HCT116 (cell line): ENCODE measurements at regions not wholly inside any gene's neighbourhood (a gene's known extent, or its start where the extent isn't known, plus 50 kb on each side); places are given as distances from the start of the nearest gene placed in this dataset.

ENCODE experiments used
- ATAC-seq: fragments of 200-7000 bp; cut with Tn5 transposase; 2 replicates; pipeline ENCODE4 v1.9.1; 2020; ENCODE audit warnings: mild to moderate bottlenecking, moderate library complexity
- BruUV-seq: library from RNA; stranded (reverse); fragments of 400-500 nt; replicated peaks from 2 replicates; lab custom pipeline; 2021; lab: Mats Ljungman, UMichigan
- CTCF ChIA-PET: fragments of 300-600 bp; sonication (Branson Sonifier 250); formaldehyde crosslinking; loops from one replicate; lab custom pipeline; 2021; ENCODE audit warnings: antibody characterized with exemption; lab: Charles Lee
- POLR2A ChIA-PET: fragments of 300-600, 350-600 bp; sonication (Branson Sonifier 250); formaldehyde crosslinking; loops from one replicate; lab custom pipeline; 2021; ENCODE audit warnings: antibody characterized with exemption; lab: Charles Lee
- RAD21 ChIA-PET, 2 experiments: fragments of 300-600 bp; sonication (Branson Sonifier 250); formaldehyde crosslinking; loops; one replicate each; lab custom pipeline; 2023; ENCODE audit warnings: low total read pairs in 2 of 2; ENCODE audit not compliant: uncharacterized antibody in 2 of 2, unreplicated experiment in 2 of 2, low non-redundant PET in 1 of 2; lab: Charles Lee
- DNase-seq: peaks from one replicate; pipeline ENCODE4 v3.0.0-alpha.2; 2010; ENCODE audit warnings: low read depth, low spot score
- H2AFZ ChIP-seq: fragments of 200-600 bp; shearing (Covaris generic), sonication (generic); 2 replicates; pipeline ENCODE4 v1.6.1; 2017; ENCODE audit warnings: low read depth, mixed run types, mixed read lengths, antibody characterized with exemption, low read length; ENCODE audit not compliant: poor library complexity, severe bottlenecking
- H3K27ac ChIP-seq: 2 replicates; pipeline ENCODE4 v1.5.1; 2012; ENCODE audit warnings: low read depth, low read length
- H3K27me3 ChIP-seq: fragments of 200-600 bp; sonication (generic); 2 replicates; pipeline ENCODE4 v1.6.1; 2016; ENCODE audit warnings: mixed run types, low read length, mixed read lengths; ENCODE audit not compliant: insufficient read depth
- H3K36me3 ChIP-seq, 2 experiments: fragments of 200-500 bp in 1 of 2; fragments of 200-600 bp in 1 of 2; sonication (Bioruptor generic) in 1 of 2; sonication (generic) in 1 of 2; 2 replicates each; pipeline versions ENCODE4 v1.5.1 to v1.6.1; 2014 to 2016; ENCODE audit warnings: low read length in 2 of 2, inconsistent platforms in 1 of 2, mixed read lengths in 1 of 2, mixed run types in 1 of 2; ENCODE audit not compliant: insufficient read depth in 2 of 2, control insufficient read depth in 1 of 2
- H3K4me1 ChIP-seq, 2 experiments: fragments of 200-600 bp in 1 of 2; sonication (generic) in 1 of 2; 2 replicates each; pipeline versions ENCODE4 v1.5.1 to v1.6.1; 2012 to 2017; ENCODE audit warnings: low read length in 2 of 2, inconsistent platforms in 1 of 2, mild to moderate bottlenecking in 1 of 2, mixed read lengths in 1 of 2, mixed run types in 1 of 2, moderate library complexity in 1 of 2; ENCODE audit not compliant: insufficient read depth in 2 of 2, control insufficient read depth in 1 of 2
- H3K4me2 ChIP-seq: fragments of 200-600 bp; sonication (generic); 2 replicates; pipeline ENCODE4 v1.6.1; 2017; ENCODE audit warnings: mixed run types, low read length, mixed read lengths
- H3K4me3 ChIP-seq, 2 experiments: fragments of 200-600 bp in 1 of 2; sonication (generic) in 1 of 2; replicated peaks in 1 of 2; 2 replicates each; pipeline ENCODE4 v1.5.1; 2011 to 2016; ENCODE audit warnings: low read length in 2 of 2, control low read depth in 1 of 2, low read depth in 1 of 2, mild to moderate bottlenecking in 1 of 2, mixed read lengths in 1 of 2, mixed run types in 1 of 2
- H3K79me2 ChIP-seq: fragments of 200-600 bp; sonication (generic); 2 replicates; pipeline ENCODE4 v1.6.1; 2017; ENCODE audit warnings: mild to moderate bottlenecking, mixed run types, low read length, moderate library complexity, mixed read lengths; ENCODE audit not compliant: insufficient read depth
- H3K9ac ChIP-seq: fragments of 200-600 bp; sonication (generic); 2 replicates; pipeline ENCODE4 v1.6.1; 2016; ENCODE audit warnings: low read length, mixed read lengths
- H3K9me2 ChIP-seq: fragments of 200-600 bp; sonication (generic), shearing (Covaris generic); 2 replicates; pipeline ENCODE4 v1.6.1; 2017; ENCODE audit warnings: mixed run types, mild to moderate bottlenecking, moderate library complexity; ENCODE audit not compliant: insufficient read depth
- H3K9me3 ChIP-seq, 2 experiments: fragments of 200-500 bp in 1 of 2; fragments of 200-600 bp in 1 of 2; sonication (Bioruptor generic) in 1 of 2; sonication (generic) in 1 of 2; 2 replicates each; pipeline ENCODE4 v1.6.1; 2014 to 2017; ENCODE audit warnings: low read length in 2 of 2, mixed read lengths in 2 of 2, inconsistent platforms in 1 of 2, low read depth in 1 of 2, mild to moderate bottlenecking in 1 of 2, mixed run types in 1 of 2, moderate library complexity in 1 of 2; ENCODE audit not compliant: control insufficient read depth in 1 of 2, insufficient read depth in 1 of 2
- H4K20me1 ChIP-seq: fragments of 200-600 bp; sonication (generic), shearing (Covaris generic); 2 replicates; pipeline ENCODE4 v1.6.1; 2017; ENCODE audit warnings: mixed run types, mild to moderate bottlenecking, moderate library complexity; ENCODE audit not compliant: insufficient read depth
- CBX3 ChIP-seq: IDR thresholded peaks from 2 replicates; pipeline ENCODE4 v1.6.1; 2012; ENCODE audit warnings: low read depth
- ELF1 ChIP-seq: IDR thresholded peaks from 2 replicates; pipeline ENCODE4 v1.6.1; 2012; ENCODE audit warnings: low read depth, borderline replicate concordance
- FOSL1 ChIP-seq: IDR thresholded peaks from 2 replicates; pipeline ENCODE4 v1.6.1; 2012; ENCODE audit warnings: low read depth
- POLR2A ChIP-seq: IDR thresholded peaks from 2 replicates; pipeline ENCODE4 v1.7.0; 2011; ENCODE audit warnings: borderline replicate concordance; ENCODE audit not compliant: insufficient read depth, insufficient read length; ENCODE audit errors: extremely low read depth
- POLR2AphosphoS5 ChIP-seq: IDR thresholded peaks from 2 replicates; pipeline ENCODE4 v1.6.1; 2011; ENCODE audit warnings: mild to moderate bottlenecking, low read depth, low read length, moderate library complexity
- RAD21 ChIP-seq: IDR thresholded peaks from 2 replicates; pipeline ENCODE4 v1.6.1; 2012; ENCODE audit warnings: low read depth, mild to moderate bottlenecking
- SIN3A ChIP-seq: IDR thresholded peaks from 2 replicates; pipeline ENCODE4 v1.6.1; 2012; ENCODE audit warnings: low read depth
- SRF ChIP-seq: IDR thresholded peaks from 2 replicates; pipeline ENCODE4 v1.6.1; 2012; ENCODE audit warnings: low read depth
- TCF7L2 ChIP-seq: IDR thresholded peaks from 2 replicates; pipeline ENCODE4 v1.7.0; 2011; ENCODE audit warnings: borderline replicate concordance, inconsistent platforms; ENCODE audit not compliant: insufficient read depth, insufficient read length; ENCODE audit errors: extremely low read depth
- YY1 ChIP-seq: IDR thresholded peaks from 2 replicates; pipeline ENCODE4 v1.6.1; 2011; ENCODE audit warnings: low read length, low read depth, moderate library complexity, mild to moderate bottlenecking; ENCODE audit not compliant: insufficient replicate concordance; ENCODE audit errors: extremely low read depth
- ZFX ChIP-seq: fragments of 450-650 bp; IDR thresholded peaks from 2 replicates; pipeline ENCODE4 v1.6.1; 2017
- intact Hi-C: fragments of 100-400 bp; cut with micrococcal nuclease; formaldehyde crosslinking; loops from 2 replicates; pipeline ENCODE4 v1.10.0; 2022
- TF ChIP-seq, protein P1 (sequence below): IDR thresholded peaks from 2 replicates; pipeline ENCODE4 v1.6.1; 2012; ENCODE audit warnings: low read depth

DNA sequence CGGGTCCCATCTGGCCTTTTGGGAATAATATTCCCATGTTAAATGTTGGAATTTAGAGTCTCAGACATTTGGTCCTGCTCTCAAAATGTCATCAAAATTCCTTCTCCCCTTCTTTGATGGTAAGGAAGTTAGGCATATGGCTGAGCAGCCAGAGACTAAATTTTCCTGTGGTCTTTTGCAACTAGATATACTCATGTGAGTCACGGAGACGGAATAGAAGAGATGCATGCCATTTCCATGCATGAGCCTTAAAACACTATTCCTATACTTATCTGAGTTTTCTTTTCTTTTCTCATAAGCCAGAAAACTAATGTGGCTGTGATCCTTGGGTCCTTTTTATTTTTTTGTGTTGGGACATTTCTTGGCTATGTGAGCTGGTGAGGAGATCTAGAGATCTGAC is 105.3 kb downstream of the NR2F2 start:
- Histone ChIP-seq H3K9ac (no peak overlapping the region), H3K4me3 (no peak overlapping the region), H4K20me1 (no peaks in the 10 kb centered on the region), H3K9me3 (no peaks in the 10 kb centered on the region), H3K4me1 (no peaks in the 10 kb centered on the region), H3K9me2 (no peaks in the 10 kb centered on the region), H3K27me3 (peaks cover 37% of the 10 kb centered on the region), H3K27ac (no peak overlapping the region), H2AFZ (no peak overlapping the region), H3K36me3 (no peaks in the 10 kb centered on the region), H3K4me2 (no peak overlapping the region), H3K79me2 (no peaks in the 10 kb centered on the region)
- ChIA-PET RAD21 (no interaction called here), CTCF (no interaction called here), POLR2A (no interaction called here)
- TF ChIP-seq TCF7L2, result no peak
- TF ChIP-seq YY1, result no peak
- TF ChIP-seq ZFX, result no peak
- no peak for TF ChIP-seq SIN3A
- TF ChIP-seq RAD21, result no peak
- TF ChIP-seq POLR2AphosphoS5, result no peak
- no peak for TF ChIP-seq CBX3
- TF ChIP-seq POLR2A, result no peak
- TF ChIP-seq, protein P1, sequence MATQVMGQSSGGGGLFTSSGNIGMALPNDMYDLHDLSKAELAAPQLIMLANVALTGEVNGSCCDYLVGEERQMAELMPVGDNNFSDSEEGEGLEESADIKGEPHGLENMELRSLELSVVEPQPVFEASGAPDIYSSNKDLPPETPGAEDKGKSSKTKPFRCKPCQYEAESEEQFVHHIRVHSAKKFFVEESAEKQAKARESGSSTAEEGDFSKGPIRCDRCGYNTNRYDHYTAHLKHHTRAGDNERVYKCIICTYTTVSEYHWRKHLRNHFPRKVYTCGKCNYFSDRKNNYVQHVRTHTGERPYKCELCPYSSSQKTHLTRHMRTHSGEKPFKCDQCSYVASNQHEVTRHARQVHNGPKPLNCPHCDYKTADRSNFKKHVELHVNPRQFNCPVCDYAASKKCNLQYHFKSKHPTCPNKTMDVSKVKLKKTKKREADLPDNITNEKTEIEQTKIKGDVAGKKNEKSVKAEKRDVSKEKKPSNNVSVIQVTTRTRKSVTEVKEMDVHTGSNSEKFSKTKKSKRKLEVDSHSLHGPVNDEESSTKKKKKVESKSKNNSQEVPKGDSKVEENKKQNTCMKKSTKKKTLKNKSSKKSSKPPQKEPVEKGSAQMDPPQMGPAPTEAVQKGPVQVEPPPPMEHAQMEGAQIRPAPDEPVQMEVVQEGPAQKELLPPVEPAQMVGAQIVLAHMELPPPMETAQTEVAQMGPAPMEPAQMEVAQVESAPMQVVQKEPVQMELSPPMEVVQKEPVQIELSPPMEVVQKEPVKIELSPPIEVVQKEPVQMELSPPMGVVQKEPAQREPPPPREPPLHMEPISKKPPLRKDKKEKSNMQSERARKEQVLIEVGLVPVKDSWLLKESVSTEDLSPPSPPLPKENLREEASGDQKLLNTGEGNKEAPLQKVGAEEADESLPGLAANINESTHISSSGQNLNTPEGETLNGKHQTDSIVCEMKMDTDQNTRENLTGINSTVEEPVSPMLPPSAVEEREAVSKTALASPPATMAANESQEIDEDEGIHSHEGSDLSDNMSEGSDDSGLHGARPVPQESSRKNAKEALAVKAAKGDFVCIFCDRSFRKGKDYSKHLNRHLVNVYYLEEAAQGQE, result no peak
- no peak for TF ChIP-seq FOSL1
- no peak for TF ChIP-seq SRF
- TF ChIP-seq ELF1, result no peak
- ATAC-seq (no peak), DNase-seq (no peak)
- no TSS peak for BruUV-seq
- intact Hi-C loops, result no loop called here
